Sigmoid colon (tissue), 3 donors: ENCODE measurements at regions not wholly inside any gene's neighbourhood (a gene's known extent, or its start where the extent isn't known, plus 50 kb on each side); places are given as distances from the start of the nearest gene placed in this dataset.

Source experiments
- CTCF ChIP-seq, 4 experiments: fragments of 450-650 bp in 3 of 4; fragments of 200-600 bp in 1 of 4; IDR thresholded peaks; one replicate each; pipeline ENCODE4 v1.5.1; 2016 to 2019; ENCODE audit warnings: antibody characterized with exemption in 4 of 4, mild to moderate bottlenecking in 3 of 4, moderate library complexity in 2 of 4
- POLR2A ChIP-seq, 2 donors: fragments of 450-650 bp; IDR thresholded peaks; one replicate each; pipeline ENCODE4 v1.6.1; 2016; ENCODE audit warnings: antibody characterized with exemption in 2 of 2, mild to moderate bottlenecking in 2 of 2, moderate library complexity in 2 of 2

- no peak for TF ChIP-seq POLR2A (IDR thresholded peaks at IDR 0.05)
- no peak for TF ChIP-seq CTCF (IDR thresholded peaks at IDR 0.05)
Observed at GRCh38 chr7:47181746-47182361, 400.1 kb downstream of the TNS3 start.
